ENCODE measurements at regions not wholly inside any gene's neighbourhood (a gene's known extent, or its start where the extent isn't known, plus 50 kb on each side); places are given as distances from the start of the nearest gene placed in this dataset.

DNA sequence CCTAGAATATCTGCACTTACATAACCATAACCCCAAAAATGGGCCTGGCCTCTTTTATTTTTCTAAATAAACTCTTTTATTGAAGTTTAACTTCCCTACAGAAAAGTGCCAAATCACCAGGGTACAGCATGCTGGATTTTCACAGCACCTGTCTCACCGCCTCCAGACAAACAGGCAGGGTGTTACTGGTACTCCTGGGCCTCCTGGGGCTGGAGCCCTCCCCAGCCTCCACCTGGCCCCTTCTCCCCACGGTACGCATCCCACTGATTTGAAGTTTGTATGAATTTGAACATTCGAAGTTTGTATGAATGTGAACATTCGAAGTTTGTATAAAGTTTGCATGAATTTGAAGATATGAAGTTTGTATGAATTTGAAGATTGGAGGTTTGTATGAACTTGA is 232.1 kb downstream of the NDUFA10 start:
- TF ChIP-seq JUND (IDR thresholded peaks at IDR 0.05) (no peak), RAD21 (IDR thresholded peaks at IDR 0.05) (no peak), TAF1 (conservative IDR thresholded peaks at IDR 0.05) (no peak), YY1 (IDR thresholded peaks at IDR 0.05) (no peak)
- TF ChIP-seq, protein P1, sequence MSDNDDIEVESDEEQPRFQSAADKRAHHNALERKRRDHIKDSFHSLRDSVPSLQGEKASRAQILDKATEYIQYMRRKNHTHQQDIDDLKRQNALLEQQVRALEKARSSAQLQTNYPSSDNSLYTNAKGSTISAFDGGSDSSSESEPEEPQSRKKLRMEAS (IDR thresholded peaks at IDR 0.05): no peak
- TF ChIP-seq, protein P2, sequence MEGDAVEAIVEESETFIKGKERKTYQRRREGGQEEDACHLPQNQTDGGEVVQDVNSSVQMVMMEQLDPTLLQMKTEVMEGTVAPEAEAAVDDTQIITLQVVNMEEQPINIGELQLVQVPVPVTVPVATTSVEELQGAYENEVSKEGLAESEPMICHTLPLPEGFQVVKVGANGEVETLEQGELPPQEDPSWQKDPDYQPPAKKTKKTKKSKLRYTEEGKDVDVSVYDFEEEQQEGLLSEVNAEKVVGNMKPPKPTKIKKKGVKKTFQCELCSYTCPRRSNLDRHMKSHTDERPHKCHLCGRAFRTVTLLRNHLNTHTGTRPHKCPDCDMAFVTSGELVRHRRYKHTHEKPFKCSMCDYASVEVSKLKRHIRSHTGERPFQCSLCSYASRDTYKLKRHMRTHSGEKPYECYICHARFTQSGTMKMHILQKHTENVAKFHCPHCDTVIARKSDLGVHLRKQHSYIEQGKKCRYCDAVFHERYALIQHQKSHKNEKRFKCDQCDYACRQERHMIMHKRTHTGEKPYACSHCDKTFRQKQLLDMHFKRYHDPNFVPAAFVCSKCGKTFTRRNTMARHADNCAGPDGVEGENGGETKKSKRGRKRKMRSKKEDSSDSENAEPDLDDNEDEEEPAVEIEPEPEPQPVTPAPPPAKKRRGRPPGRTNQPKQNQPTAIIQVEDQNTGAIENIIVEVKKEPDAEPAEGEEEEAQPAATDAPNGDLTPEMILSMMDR (IDR thresholded peaks at IDR 0.05; ENCODE audit: low read depth, low read length, missing input control): no peak

Measured in liver (tissue), 3 donors.